Transverse colon (tissue), 4 donors: ENCODE measurements at regions not wholly inside any gene's neighbourhood (a gene's known extent, or its start where the extent isn't known, plus 50 kb on each side); places are given as distances from the start of the nearest gene placed in this dataset.

Source experiments
- EP300 ChIP-seq: sonication (generic); formaldehyde crosslinking; IDR thresholded peaks from one replicate; pipeline ENCODE4 v1.6.1; 2017; ENCODE audit warnings: antibody characterized with exemption, low read depth
- POLR2A ChIP-seq: fragments of 450-650 bp; IDR thresholded peaks from one replicate; pipeline ENCODE4 v1.6.1; 2016; ENCODE audit warnings: antibody characterized with exemption, mild to moderate bottlenecking, moderate library complexity
- POLR2AphosphoS5 ChIP-seq, 3 donors: sonication (generic); formaldehyde crosslinking; IDR thresholded peaks; one replicate each; pipeline ENCODE4 v1.6.1; 2016; ENCODE audit warnings: antibody characterized with exemption in 3 of 3
- TF ChIP-seq, protein P1 (sequence below), 5 experiments: fragments of 200-600 bp in 3 of 5; fragments of 450-650 bp in 2 of 5; sonication (generic) in 3 of 5; IDR thresholded peaks; 1 replicate in 2 of 5; 2 replicates in 3 of 5; pipeline ENCODE4 v1.5.1; 2016 to 2017; ENCODE audit warnings: antibody characterized with exemption in 5 of 5, inconsistent platforms in 3 of 5, mild to moderate bottlenecking in 2 of 5, moderate library complexity in 1 of 5

DNA sequence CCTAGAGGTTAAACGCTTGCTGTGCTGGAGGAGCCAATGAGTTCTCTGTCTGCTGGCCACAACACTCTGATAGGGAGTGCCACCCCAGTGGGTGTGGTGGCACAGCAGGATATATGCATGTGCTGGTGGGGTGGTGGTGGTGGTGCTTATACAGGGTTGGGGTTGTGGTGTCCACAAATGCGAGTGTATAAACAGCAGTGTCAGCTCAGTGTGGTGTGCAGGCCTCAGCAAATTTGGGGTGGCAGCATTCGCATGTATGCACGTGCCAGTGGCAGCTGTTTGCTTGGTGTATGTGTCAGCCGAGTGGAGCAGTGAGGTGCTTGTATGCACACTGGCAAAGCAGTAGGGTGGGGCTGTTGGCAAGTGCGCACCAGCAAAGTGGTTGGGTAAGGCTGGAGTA, 157.4 kb downstream of the FAM47A start:
- TF ChIP-seq, protein P1, sequence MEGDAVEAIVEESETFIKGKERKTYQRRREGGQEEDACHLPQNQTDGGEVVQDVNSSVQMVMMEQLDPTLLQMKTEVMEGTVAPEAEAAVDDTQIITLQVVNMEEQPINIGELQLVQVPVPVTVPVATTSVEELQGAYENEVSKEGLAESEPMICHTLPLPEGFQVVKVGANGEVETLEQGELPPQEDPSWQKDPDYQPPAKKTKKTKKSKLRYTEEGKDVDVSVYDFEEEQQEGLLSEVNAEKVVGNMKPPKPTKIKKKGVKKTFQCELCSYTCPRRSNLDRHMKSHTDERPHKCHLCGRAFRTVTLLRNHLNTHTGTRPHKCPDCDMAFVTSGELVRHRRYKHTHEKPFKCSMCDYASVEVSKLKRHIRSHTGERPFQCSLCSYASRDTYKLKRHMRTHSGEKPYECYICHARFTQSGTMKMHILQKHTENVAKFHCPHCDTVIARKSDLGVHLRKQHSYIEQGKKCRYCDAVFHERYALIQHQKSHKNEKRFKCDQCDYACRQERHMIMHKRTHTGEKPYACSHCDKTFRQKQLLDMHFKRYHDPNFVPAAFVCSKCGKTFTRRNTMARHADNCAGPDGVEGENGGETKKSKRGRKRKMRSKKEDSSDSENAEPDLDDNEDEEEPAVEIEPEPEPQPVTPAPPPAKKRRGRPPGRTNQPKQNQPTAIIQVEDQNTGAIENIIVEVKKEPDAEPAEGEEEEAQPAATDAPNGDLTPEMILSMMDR (IDR thresholded peaks at IDR 0.05): no peak
- no peak for TF ChIP-seq EP300
- TF ChIP-seq POLR2AphosphoS5 (IDR thresholded peaks at IDR 0.05): no peak
- TF ChIP-seq POLR2A: no peak
